Left lobe of liver (tissue), 2 donors: ENCODE measurements at regions not wholly inside any gene's neighbourhood (a gene's known extent, or its start where the extent isn't known, plus 50 kb on each side); places are given as distances from the start of the nearest gene placed in this dataset.
"Not testable (repeated sequence)": the region's sequence is repeated elsewhere in the genome, so short reads cannot be mapped to it uniquely, and the experiment has no call there.

Experiments
- ATAC-seq: fragments of 200-7000 bp; cut with Tn5 transposase; one replicate; pipeline ENCODE4 v1.9.1; 2020; ENCODE audit warnings: mild to moderate bottlenecking, moderate library complexity
- DNase-seq: peaks from one replicate; pipeline ENCODE4 v3.0.0-alpha.2; 2020; ENCODE audit warnings: low spot score
- donor health status: DM: no; HTN: no; CAD: no; lungs with moderate emphysema.
- donor health status: DM: no; HTN: yes; CAD: no.

DNA sequence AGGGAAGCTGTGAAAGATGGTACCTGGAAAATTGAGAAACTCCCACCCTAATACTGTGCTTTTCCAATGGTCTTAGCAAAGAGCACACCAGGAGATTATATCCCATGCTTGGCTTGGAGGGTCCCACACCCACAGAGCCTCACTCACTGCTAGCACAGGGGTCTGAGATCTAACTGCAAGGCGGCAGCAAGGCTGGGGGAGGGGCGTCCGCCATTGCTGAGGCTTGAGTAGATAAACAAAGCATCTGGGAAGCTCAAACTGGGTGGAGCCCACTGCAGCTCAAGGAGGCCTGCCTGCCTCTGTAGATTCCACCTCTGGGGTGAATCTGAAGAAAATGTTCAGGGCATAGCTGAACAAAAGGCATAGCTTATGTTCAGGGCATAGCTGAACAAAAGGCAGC lies 510.6 kb upstream of the LMO3 start:
- not testable (repeated sequence) for DNase-seq, ATAC-seq

DNA sequence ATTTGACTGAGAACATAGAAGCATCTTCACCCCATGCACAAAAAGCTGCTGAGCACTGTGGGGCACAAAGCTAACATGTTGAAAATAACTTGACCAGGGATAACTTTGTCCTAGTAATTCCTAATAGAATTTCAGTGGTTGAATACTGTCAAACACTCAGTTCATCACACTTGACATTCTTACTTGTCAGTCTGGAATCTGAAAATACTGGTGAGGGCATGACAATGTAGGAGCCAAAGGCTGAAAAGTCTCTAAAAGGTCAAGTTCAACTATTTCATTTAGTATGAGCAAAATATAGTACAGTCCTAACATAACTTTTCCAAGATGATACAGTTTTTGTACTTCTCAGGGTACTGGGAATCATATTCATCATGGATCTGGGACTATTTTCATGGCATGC lies 504.4 kb upstream of the LMO3 start:
- no peak for DNase-seq
- no peak for ATAC-seq

- no peak for DNase-seq
- no peak for ATAC-seq
Observed at GRCh38 chr12:17108877-17109541, 503.0 kb upstream of the LMO3 start.

GRCh38 chr12:17104801-17105200 lies 498.8 kb upstream of the LMO3 start:
- no peak for ATAC-seq
- no peak for DNase-seq

DNA sequence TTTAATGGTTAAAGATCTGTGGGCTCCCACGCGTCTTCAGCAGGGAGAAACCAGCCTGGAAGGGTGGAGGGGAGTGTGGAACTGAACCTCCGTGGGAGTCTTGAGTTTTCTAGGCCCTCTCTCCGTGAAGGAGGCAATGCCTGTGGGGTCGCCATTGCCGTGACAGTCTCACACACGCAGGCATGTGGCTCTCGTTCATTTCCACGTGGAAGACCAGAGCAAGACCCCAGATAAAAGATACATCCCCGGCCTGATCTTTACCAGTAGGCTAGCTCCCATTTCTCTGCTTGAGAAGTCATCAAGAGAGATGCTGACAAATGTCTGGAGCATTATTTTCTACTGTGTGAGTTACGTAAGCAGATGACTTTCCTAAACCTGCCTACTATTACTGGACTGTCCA lies 491.7 kb upstream of the LMO3 start:
- no peak for ATAC-seq
- no peak for DNase-seq

GRCh38 chr12:17084831-17085230 lies 478.9 kb upstream of the LMO3 start:
- ATAC-seq, result no peak
- no peak for DNase-seq

DNA sequence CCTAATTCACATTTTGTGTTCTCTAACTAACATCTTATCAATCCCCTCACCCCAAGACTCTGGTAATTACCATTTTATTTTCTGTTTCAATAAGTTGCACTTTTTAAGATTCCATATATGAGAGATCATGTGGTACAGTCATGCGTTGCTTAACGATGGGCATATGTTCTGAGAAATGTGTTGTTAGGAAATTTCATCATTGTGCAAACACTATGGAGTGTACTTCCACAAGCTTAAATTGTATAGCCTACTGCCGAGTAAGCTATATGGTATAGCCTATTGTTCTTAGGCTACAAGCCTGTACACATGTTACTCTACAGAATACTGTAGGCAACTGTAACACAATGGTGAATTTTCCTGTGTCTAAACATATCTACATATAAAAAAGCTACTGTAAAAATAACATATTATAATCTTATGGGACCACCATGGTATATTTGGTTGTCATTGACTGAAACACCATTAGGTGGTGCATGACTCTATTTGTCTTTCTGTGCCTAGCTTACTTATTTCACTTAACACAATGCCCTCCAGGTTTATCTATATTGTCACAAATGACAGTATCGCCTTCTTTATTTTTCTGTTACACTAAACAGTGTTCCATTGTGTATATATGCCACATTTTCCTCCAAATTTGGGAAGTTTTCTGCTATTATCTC lies 473.4 kb upstream of the LMO3 start:
- no peak for DNase-seq
- no peak for ATAC-seq

DNA sequence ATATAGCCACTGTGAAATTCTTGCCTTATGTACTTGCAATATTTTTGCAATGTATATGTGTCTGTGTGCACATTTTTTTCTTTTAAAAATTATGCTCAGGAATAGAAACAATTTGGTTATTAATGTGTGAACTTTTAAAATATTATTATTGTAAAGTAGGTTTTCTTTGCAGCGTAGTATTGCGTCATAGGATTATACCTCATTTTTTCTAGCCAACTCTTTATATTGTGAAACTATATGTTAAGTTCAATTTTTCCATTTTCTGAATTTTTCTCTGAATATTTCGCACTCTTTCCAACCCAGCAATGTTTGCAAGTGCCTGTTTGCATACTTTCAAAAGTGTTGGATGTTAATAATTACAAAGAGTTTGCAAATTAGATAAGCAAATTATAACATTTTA lies 471.6 kb upstream of the LMO3 start:
- no peak for DNase-seq
- no peak for ATAC-seq

DNA sequence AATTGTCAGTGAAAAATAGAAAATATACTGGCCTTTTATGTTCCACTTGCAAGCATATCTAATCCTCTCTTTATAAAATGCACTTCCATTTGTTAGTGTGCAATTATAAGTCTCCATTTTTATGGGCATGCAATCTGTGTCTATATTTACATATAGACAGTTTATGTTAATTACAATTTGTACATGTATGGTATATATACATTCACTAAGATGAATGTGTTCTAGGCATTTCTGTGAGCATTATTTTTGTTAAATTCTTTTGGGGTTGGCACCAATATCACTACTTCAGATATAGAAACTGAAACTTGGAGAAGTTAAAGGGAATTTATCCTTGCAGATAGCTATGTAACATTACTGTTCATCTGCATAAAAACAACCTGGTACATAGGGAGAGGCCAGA lies 470.8 kb upstream of the LMO3 start:
- DNase-seq, result no peak
- ATAC-seq, result no peak

DNA sequence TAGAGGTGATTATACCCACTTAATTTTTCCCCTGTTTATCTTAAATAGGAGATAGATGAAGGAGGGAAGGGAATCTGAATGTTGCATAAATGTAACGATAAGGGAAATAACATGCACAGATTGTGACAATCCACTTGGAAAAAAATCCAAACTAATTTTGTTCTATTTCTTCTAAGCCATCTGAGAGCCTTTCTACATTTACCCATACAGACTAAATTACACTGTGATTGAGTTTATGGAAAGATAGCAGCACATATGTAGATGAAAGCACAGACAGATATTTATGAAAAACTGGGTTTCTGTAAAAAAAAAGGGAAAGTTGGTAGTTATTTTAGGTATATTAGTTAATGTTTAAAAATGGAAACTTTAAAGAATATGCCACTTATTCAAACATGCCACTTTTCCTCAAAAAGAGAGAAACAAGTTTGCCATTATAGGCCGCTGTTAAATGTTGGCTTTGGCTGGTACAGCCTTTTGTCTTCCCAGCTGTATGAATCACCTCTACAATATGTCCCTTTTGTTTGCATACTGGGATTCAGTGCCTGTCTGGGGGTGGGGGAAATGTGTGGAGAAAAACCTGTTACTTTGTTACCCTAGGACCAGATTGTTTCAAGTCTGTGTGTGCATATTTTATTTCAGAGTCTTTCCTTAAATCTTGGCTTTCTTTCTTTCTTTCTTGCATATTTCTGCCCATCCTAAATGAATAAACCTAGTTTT lies 470.2 kb upstream of the LMO3 start:
- DNase-seq (no peak), ATAC-seq (no peak)

DNA sequence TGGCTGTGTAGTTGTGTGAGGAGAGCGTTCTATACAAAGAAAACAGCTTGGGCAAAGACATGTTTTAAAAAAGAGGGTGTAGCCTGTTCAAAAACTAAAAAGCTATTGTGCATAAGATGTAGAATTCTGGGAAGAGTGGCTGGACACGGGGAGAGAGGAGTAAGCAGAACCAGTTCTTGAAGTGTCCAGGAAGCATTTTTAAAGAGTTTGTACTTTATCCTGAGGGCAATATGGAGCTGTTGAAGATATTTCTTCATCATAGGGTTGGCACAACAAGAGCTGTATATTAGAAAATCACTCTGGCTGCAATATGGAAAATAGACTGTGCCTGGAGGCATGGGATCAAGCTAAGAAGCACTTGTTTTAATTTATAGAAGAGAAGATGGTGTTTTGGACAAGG lies 458.9 kb upstream of the LMO3 start:
- no peak for ATAC-seq

DNA sequence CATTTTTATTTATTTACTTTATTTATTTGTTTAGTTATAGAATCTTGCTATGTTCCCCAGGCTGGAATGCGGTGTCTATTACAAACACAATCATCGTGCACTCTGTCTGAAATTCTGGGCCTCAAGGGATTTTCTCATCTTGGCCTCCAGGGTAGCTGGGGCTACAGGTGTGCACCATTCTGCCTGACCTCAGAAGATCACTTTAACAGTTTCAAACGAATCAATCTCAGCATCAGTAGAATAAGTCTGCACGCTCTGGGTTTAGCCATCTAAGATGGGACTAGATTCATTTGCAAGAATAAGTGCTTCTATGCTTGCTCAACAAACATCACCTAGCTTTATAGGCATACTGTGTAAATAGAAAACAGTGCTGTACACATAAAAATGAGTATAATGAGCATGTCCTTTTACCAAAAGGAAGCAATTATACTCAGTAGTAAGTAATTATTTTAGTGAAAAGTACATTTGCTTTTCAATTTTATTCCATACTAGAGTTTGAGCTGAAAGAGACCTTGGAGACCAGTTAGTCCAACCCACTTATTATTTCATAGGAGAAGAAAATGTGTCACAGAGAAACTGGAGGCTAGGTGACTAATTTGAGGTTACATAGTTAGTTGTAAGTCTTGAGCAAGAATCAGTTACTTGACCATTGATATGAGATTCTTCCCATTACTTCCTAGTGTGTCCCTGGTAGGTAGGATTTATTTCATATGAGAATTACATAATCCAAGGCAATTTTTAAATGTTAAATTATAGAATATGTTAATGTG lies 456.5 kb upstream of the LMO3 start:
- no peak for ATAC-seq
- no peak for DNase-seq

More for the DNA sequence above, 458.9 kb upstream of the LMO3 start:
- no peak for DNase-seq

DNA sequence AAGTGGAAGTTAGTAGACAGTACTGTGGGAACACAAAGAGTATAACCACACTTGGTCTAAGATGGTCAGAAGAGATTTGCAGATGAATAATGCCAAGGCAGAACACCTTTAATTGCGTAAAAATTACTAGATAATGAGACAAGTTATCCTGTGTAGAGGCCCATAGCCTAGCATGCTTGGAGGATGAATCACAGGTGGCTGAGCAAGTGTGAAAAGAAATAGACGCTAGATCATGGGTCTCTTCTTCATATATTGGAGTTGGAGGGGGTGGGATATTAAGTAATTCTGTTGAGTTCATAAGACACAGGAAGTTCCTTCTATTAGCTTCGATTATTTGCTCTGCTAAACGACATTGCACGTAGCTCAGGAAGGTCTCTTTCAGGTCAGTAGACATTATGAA lies 454.3 kb upstream of the LMO3 start:
- ATAC-seq (no peak), DNase-seq (no peak)

GRCh38 chr12:17056546-17056945 lies 450.6 kb upstream of the LMO3 start:
- DNase-seq, result no peak
- no peak for ATAC-seq

DNA sequence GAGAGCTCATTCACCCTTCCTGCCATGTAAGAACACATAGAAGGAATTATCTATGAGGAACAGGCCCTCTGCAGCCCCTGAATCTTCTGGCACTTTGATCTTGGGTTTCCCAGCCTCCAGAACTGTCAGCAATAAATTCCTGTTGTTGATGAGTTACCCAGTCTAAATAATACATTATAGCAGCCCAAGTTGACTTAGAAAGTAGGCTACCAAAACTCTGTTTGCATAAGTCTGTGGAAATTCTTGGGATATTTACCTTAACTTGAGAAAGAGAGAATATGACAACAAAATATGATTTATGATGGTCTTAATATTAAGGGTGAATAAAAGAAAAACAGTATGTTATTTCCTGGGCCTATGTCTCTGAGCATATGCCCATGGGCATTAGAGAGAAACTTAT lies 433.0 kb upstream of the LMO3 start:
- no peak for DNase-seq
- ATAC-seq, result no peak

GRCh38 chr12:17035372-17035771 lies 429.4 kb upstream of the LMO3 start:
- DNase-seq, result no peak
- no peak for ATAC-seq

DNA sequence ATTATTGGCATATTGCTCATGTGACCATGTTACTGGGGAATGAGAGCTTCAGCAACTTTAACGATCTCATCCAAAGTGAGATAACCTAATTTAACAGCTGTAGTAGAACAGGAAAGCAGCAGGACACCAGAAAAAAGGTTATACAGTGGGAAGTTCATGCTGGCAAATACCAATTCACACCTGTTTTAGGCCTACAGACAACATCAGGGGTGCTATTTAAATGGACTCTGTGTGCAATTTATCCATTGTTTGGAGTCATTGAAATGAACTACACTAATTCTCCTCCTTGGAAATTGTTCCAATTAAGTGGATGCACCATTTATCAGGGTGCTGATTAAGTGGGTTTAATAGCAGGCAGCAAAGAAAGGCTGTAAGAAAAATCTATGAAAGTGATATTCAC lies 424.4 kb upstream of the LMO3 start:
- ATAC-seq, result no peak
- no peak for DNase-seq

- ATAC-seq (no peak), DNase-seq (no peak)
Observed at GRCh38 chr12:17028348-17028747, 422.4 kb upstream of the LMO3 start.

DNA sequence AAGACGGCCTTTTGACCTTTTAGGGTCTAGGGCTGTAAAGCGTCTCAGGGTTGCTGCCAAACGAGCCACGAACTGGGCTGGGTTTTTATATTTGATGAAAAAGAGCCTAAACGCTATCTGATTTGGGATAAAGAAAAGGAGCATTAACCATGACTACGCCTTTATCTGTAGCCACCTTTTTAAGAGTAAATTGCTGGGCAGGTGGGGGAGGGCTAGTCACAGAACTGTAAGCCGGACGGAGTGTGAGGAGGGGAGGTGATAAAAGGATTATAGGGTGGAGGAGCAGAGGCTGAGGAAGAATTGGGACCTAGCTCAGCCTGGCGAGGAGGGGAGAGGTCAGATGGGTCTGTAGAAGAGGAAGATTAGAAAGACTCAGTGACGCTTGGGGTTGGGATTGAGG lies 419.5 kb upstream of the LMO3 start:
- DNase-seq, ATAC-seq: not testable (repeated sequence)

GRCh38 chr12:17020765-17021164 lies 414.8 kb upstream of the LMO3 start:
- DNase-seq, result no peak
- no peak for ATAC-seq

GRCh38 chr12:17017402-17017801 lies 411.4 kb upstream of the LMO3 start:
- ATAC-seq, result no peak
- DNase-seq, result no peak
